Kidney (tissue), 13 donors: ENCODE measurements at regions not wholly inside any gene's neighbourhood (a gene's known extent, or its start where the extent isn't known, plus 50 kb on each side); places are given as distances from the start of the nearest gene placed in this dataset.

Source experiments
- DNase-seq, 5 donors: peaks; one replicate each; pipeline ENCODE4 v3.0.0-alpha.2; 2013 to 2020
- FAIRE-seq: peaks from 2 replicates; lab custom pipeline; 2012; peaks lifted over from hg19 to GRCh38; lab: Jason Lieb, UNC
- H3K27ac ChIP-seq, 2 donors: one replicate each; pipeline ENCODE4 v1.7.0; 2013; ENCODE audit warnings: low read depth in 2 of 2, low read length in 2 of 2, inconsistent platforms in 1 of 2
- H3K27me3 ChIP-seq: one replicate; pipeline ENCODE4 v1.7.1; 2013; ENCODE audit warnings: low read length, inconsistent platforms; ENCODE audit not compliant: control insufficient read depth, insufficient read depth
- H3K36me3 ChIP-seq, 3 donors: one replicate each; pipeline versions ENCODE4 v1.7.0 to v1.7.1; 2013; ENCODE audit warnings: low read length in 3 of 3, control low read depth in 1 of 3, inconsistent platforms in 1 of 3; ENCODE audit not compliant: insufficient read depth in 3 of 3, control insufficient read depth in 2 of 3
- H3K4me1 ChIP-seq, 3 donors: one replicate each; pipeline versions ENCODE4 v1.7.0 to v1.7.1; 2013; ENCODE audit warnings: low read length in 3 of 3, inconsistent platforms in 1 of 3, low read depth in 1 of 3; ENCODE audit not compliant: control insufficient read depth in 2 of 3, insufficient read depth in 2 of 3
- H3K4me3 ChIP-seq, 3 donors: one replicate each; pipeline versions ENCODE4 v1.7.0 to v1.8.1; 2013; ENCODE audit warnings: low read length in 3 of 3, control low read depth in 1 of 3, inconsistent platforms in 1 of 3
- H3K9ac ChIP-seq, 3 donors: one replicate each; pipeline versions ENCODE4 v1.7.0 to v1.7.1; 2013; ENCODE audit warnings: low read length in 3 of 3, control low read depth in 1 of 3, inconsistent platforms in 1 of 3
- H3K9me3 ChIP-seq, 3 donors: one replicate each; pipeline versions ENCODE4 v1.7.0 to v1.7.1; 2013; ENCODE audit warnings: low read length in 3 of 3, control low read depth in 1 of 3, inconsistent platforms in 1 of 3; ENCODE audit not compliant: control insufficient read depth in 2 of 3, insufficient read depth in 1 of 3
- intact Hi-C: fragments of 100-400 bp; cut with DNase I; formaldehyde crosslinking; loops from one replicate; pipeline ENCODE4 v1.11.1; 2022
- TF ChIP-seq, protein P1 (sequence below): IDR thresholded peaks from 3 replicates; pipeline ENCODE4 v1.5.1; 2012; ENCODE audit warnings: mild to moderate bottlenecking, moderate library complexity, borderline replicate concordance; ENCODE audit not compliant: insufficient read depth; ENCODE audit errors: extremely low read depth
- donor health status: control.
- donor health status: control.
- donor health status: control.
- donor health status: control.
- donor health status: control.
- donor health status: DM: yes; HTN: yes; CAD: no.
- donor health status: Normal renal cell carcinoma (clear cell type).

DNA sequence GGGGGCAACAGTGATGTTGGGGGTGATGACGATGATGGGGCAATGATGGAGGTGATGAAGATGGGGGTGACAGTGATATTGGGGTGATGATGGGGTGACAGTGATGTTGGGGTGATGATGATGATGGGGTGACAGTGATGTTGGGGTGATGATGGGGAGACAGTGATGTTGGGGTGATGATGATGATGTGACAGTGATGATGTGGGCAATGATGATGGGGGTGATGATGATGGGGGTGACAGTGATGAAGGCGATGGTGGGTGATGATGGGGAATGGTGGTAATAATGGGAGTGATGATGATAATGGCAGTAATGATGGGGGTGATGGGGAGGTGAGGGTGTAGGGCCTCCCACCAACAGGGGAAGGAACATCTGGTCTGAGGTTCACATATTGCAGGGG is 150.6 kb downstream of the ERMARD start:
- Histone ChIP-seq H3K36me3 (no peaks in the 10 kb centered on the region), H3K4me3 (no peak overlapping the region), H3K4me1 (peaks cover 0 to 13% (median 0%) of the 10 kb centered on the region in 3 donors), H3K27ac (no peak overlapping the region), H3K9me3 (no peaks in the 10 kb centered on the region), H3K27me3 (no peaks in the 10 kb centered on the region), H3K9ac (no peak overlapping the region)
- TF ChIP-seq, protein P1, sequence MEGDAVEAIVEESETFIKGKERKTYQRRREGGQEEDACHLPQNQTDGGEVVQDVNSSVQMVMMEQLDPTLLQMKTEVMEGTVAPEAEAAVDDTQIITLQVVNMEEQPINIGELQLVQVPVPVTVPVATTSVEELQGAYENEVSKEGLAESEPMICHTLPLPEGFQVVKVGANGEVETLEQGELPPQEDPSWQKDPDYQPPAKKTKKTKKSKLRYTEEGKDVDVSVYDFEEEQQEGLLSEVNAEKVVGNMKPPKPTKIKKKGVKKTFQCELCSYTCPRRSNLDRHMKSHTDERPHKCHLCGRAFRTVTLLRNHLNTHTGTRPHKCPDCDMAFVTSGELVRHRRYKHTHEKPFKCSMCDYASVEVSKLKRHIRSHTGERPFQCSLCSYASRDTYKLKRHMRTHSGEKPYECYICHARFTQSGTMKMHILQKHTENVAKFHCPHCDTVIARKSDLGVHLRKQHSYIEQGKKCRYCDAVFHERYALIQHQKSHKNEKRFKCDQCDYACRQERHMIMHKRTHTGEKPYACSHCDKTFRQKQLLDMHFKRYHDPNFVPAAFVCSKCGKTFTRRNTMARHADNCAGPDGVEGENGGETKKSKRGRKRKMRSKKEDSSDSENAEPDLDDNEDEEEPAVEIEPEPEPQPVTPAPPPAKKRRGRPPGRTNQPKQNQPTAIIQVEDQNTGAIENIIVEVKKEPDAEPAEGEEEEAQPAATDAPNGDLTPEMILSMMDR: no peak
- DNase-seq (no peak), FAIRE-seq (no peak)
- intact Hi-C loops: no loop called here

DNA sequence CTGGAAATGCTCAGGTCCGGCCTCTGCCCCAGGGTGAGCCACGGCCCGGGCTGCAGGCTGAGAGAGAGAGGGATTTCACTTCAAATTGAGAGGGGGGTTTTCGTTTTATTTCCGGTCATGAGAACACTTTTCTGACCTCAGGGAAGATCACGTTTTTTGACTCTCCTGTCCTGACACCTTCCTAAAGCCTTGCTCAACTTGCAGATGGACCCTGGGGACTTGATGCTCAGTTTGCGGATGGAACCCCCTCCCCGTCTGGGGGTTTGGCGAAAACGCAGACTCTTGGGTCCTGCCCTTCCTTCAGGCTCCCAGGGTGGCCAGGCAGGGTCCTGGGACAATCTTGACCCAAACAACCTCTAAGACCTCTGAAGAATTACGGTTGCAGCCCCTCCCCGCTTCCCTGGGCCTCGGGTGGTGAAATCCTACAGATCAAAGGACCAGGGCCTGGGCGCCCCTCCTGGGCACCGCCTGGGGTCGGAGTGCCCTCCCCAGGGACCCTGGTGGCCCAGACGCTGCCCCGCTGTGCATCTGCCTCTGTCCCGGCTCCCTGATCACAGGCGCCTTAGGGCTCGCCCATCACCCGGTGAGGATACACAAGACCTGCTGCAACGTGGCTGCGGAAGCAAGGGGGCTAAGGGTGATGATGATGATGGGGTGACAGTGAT is 148.2 kb downstream of the ERMARD start:
- H3K9me3 ChIP-seq: no peaks in the 10 kb centered on the region
- H3K36me3 ChIP-seq: no peaks in the 10 kb centered on the region
- H3K27me3 ChIP-seq: no peaks in the 10 kb centered on the region
- TF ChIP-seq, protein P1: no peak
- H3K9ac ChIP-seq: no peak overlapping the region
- DNase-seq (no peak), FAIRE-seq (no peak)
- H3K4me1 ChIP-seq: no peaks in the 10 kb centered on the region
- no peak overlapping the region for H3K4me3 ChIP-seq
- intact Hi-C loops: no loop called here
- no peak overlapping the region for H3K27ac ChIP-seq

DNA sequence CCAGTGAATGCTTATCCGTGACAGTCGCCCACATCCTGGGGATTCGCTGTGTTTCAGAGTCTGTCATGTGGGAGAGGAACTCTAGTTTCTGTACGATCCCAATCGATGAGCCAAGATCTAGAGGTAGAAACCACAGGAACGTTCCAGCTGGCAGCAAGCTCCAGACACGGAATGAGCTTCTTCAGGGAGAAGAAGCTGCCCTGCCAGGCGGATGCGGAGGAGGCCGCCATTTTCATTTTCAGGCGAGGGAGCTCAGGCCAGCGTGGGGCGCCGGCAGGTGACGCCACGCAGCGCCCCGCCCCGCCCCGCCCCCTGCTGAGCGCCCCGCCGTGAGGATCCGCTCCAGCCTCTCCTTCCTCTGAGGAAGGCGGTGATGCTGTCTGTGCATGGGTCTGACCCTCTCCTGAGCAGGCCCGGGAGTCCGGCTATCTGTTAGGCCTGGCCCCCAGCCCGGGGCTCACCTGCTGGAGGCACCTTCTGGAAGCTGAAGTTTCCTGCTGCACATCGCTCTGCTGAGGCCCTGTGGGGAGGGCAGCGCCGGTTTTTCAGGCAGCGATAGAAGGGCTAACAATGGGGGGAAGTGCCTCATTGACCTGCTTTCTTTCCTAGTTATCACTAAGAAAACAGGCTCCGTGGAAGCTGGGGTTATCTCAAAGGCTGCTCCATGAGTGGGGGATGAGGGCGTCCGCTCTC is 147.5 kb downstream of the ERMARD start:
- no peak for FAIRE-seq
- H3K36me3 ChIP-seq: no peaks in the 10 kb centered on the region
- no peak overlapping the region for H3K4me3 ChIP-seq
- H3K9me3 ChIP-seq: no peaks in the 10 kb centered on the region
- TF ChIP-seq, protein P1: no peak
- no peak for DNase-seq
- H3K4me1 ChIP-seq: no peaks in the 10 kb centered on the region
- H3K27me3 ChIP-seq: no peaks in the 10 kb centered on the region
- intact Hi-C loops: no loop called here
- no peak overlapping the region for H3K9ac ChIP-seq
- H3K27ac ChIP-seq: no peak overlapping the region
